ENCODE measurements at regions not wholly inside any gene's neighbourhood (a gene's known extent, or its start where the extent isn't known, plus 50 kb on each side); places are given as distances from the start of the nearest gene placed in this dataset.

DNA sequence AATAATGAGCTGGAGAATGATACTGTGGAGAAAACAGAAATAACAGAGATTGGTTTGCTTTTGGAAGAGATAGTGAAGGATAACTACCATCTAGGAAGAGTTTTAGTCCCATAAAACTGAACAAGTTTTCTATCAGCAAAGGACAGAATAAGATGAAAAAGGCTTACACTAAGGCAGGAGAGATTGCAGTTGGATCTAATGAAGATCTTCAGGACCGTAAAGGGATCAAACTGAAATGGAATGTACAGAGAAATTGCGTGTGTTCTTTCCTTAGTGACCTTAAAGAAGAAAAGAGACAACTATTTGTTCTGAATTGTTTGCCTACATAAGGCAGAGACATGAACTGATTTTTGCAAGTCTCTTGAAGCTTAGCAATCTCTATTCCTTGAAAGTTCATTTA lies 191.7 kb upstream of the MTPN start:
- Histone ChIP-seq H3K27me3 (ENCODE audit: insufficient read depth, low read length) (no peaks in the 10 kb centered on the region), H3K27ac (ENCODE audit: low read depth, low read length) (no peak overlapping the region), H3K9me3 (ENCODE audit: insufficient read depth, low read depth, low read length) (no peaks in the 10 kb centered on the region), H2AFZ (ENCODE audit: low read depth, low read length) (no peak overlapping the region), H3K4me3 (ENCODE audit: insufficient read depth, low read depth, low read length) (no peak overlapping the region), H3K4me2 (ENCODE audit: low read length) (no peak overlapping the region), H3K9ac (ENCODE audit: low read length) (no peak overlapping the region), H3K4me1 (ENCODE audit: insufficient read depth, low read length) (no peaks in the 10 kb centered on the region), H3K36me3 (ENCODE audit: insufficient read depth, low read length) (no peaks in the 10 kb centered on the region), H4K20me1 (ENCODE audit: insufficient read depth, low read length) (no peaks in the 10 kb centered on the region), H3K79me2 (ENCODE audit: insufficient read depth, low read length) (no peaks in the 10 kb centered on the region)
- Mint-ChIP-seq H3K27me3 (ENCODE audit: low read depth, unreplicated experiment) (no peaks in the 10 kb centered on the region), H3K9me3 (ENCODE audit: unreplicated experiment) (no peaks in the 10 kb centered on the region), H3K4me3 (ENCODE audit: unreplicated experiment) (no peak overlapping the region), H3K4me1 (ENCODE audit: low read depth, unreplicated experiment) (no peaks in the 10 kb centered on the region), H3K27ac (ENCODE audit: unreplicated experiment) (no peak overlapping the region), H3K36me3 (ENCODE audit: low read depth, unreplicated experiment) (no peaks in the 10 kb centered on the region)
- DNase-seq (ENCODE audit: low read depth) (no peak), FAIRE-seq (no peak)
- TF ChIP-seq EZH2 (IDR thresholded peaks at IDR 0.05; ENCODE audit: insufficient read depth, low read length) = no peak
- TF ChIP-seq, protein P1, sequence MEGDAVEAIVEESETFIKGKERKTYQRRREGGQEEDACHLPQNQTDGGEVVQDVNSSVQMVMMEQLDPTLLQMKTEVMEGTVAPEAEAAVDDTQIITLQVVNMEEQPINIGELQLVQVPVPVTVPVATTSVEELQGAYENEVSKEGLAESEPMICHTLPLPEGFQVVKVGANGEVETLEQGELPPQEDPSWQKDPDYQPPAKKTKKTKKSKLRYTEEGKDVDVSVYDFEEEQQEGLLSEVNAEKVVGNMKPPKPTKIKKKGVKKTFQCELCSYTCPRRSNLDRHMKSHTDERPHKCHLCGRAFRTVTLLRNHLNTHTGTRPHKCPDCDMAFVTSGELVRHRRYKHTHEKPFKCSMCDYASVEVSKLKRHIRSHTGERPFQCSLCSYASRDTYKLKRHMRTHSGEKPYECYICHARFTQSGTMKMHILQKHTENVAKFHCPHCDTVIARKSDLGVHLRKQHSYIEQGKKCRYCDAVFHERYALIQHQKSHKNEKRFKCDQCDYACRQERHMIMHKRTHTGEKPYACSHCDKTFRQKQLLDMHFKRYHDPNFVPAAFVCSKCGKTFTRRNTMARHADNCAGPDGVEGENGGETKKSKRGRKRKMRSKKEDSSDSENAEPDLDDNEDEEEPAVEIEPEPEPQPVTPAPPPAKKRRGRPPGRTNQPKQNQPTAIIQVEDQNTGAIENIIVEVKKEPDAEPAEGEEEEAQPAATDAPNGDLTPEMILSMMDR (IDR thresholded peaks at IDR 0.05; ENCODE audit: insufficient read depth, low read depth, low read length) = no peak

DNA sequence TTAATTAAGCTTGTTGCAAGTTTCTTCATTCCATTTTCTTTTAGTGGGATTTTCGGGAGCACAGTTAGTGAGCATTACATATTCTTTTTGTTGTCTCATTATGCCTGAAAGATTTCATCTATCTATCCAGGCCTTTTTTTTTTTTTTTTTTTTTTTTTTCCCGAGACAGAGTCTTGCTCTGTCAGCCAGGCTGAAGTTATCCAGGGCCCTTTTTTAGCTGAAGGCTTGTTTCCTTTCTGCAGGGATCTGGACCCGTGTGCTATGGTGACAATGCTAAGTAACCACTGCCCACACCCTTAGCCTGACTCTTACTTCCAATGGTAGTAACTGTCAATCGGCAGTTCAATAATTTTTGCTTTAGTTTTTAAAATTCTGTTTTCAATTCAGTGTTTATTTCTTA lies 190.8 kb upstream of the MTPN start:
- Histone ChIP-seq H4K20me1 (ENCODE audit: insufficient read depth, low read length) (no peaks in the 10 kb centered on the region), H3K27ac (ENCODE audit: low read depth, low read length) (no peak overlapping the region), H3K36me3 (ENCODE audit: insufficient read depth, low read length) (no peaks in the 10 kb centered on the region), H3K4me2 (ENCODE audit: low read length) (no peak overlapping the region), H2AFZ (ENCODE audit: low read depth, low read length) (no peak overlapping the region), H3K4me3 (ENCODE audit: insufficient read depth, low read depth, low read length) (no peak overlapping the region), H3K79me2 (ENCODE audit: insufficient read depth, low read length) (no peaks in the 10 kb centered on the region), H3K9me3 (ENCODE audit: insufficient read depth, low read depth, low read length) (no peaks in the 10 kb centered on the region), H3K27me3 (ENCODE audit: insufficient read depth, low read length) (no peaks in the 10 kb centered on the region), H3K9ac (ENCODE audit: low read length) (no peak overlapping the region), H3K4me1 (ENCODE audit: insufficient read depth, low read length) (no peaks in the 10 kb centered on the region)
- no peak overlapping the region for H3K27ac Mint-ChIP-seq (ENCODE audit: unreplicated experiment)
- no peak for TF ChIP-seq EZH2 (IDR thresholded peaks at IDR 0.05; ENCODE audit: insufficient read depth, low read length)
- TF ChIP-seq, protein P1 (IDR thresholded peaks at IDR 0.05; ENCODE audit: insufficient read depth, low read depth, low read length) = no peak
- FAIRE-seq (no peak), DNase-seq (ENCODE audit: low read depth) (no peak)
- H3K4me3 Mint-ChIP-seq (ENCODE audit: unreplicated experiment) = no peak overlapping the region
- no peaks in the 10 kb centered on the region for H3K36me3 Mint-ChIP-seq (ENCODE audit: low read depth, unreplicated experiment)
- H3K4me1 Mint-ChIP-seq (ENCODE audit: low read depth, unreplicated experiment) = no peaks in the 10 kb centered on the region
- H3K27me3 Mint-ChIP-seq (ENCODE audit: low read depth, unreplicated experiment) = no peaks in the 10 kb centered on the region
- H3K9me3 Mint-ChIP-seq (ENCODE audit: unreplicated experiment) = no peaks in the 10 kb centered on the region

DNA sequence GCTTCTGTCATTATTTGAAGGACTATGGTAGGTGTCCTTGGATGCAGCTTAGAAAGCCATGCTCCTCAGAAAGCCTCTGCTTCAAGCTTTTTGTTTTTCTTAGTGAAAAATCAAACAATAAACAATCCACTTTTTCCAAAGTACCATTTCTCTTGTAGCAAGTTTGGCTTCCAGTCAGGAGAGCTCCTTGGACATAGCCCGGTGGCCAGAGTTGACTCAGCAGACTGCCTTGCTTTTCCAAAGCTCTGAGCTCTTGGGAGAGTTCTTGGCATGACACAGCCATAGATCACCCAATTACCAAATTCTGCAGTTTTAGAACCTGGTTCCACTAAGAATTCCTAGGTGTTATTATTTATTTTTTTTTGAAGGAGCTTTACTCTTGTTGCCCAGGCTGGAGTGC lies 189.4 kb upstream of the MTPN start:
- H3K27me3 Mint-ChIP-seq (ENCODE audit: low read depth, unreplicated experiment) = no peaks in the 10 kb centered on the region
- H4K20me1 ChIP-seq (ENCODE audit: insufficient read depth, low read length) = no peaks in the 10 kb centered on the region
- no peak overlapping the region for H3K27ac ChIP-seq (ENCODE audit: low read depth, low read length)
- H3K9me3 ChIP-seq (ENCODE audit: insufficient read depth, low read depth, low read length) = no peaks in the 10 kb centered on the region
- no peaks in the 10 kb centered on the region for H3K36me3 ChIP-seq (ENCODE audit: insufficient read depth, low read length)
- H3K4me3 Mint-ChIP-seq (ENCODE audit: unreplicated experiment) = no peak overlapping the region
- H3K9ac ChIP-seq (ENCODE audit: low read length) = no peak overlapping the region
- no peak overlapping the region for H3K4me2 ChIP-seq (ENCODE audit: low read length)
- no peak for FAIRE-seq
- no peaks in the 10 kb centered on the region for H3K4me1 ChIP-seq (ENCODE audit: insufficient read depth, low read length)
- no peak overlapping the region for H3K4me3 ChIP-seq (ENCODE audit: insufficient read depth, low read depth, low read length)
- DNase-seq (ENCODE audit: low read depth) = no peak
- no peaks in the 10 kb centered on the region for H3K36me3 Mint-ChIP-seq (ENCODE audit: low read depth, unreplicated experiment)
- H3K79me2 ChIP-seq (ENCODE audit: insufficient read depth, low read length) = no peaks in the 10 kb centered on the region
- TF ChIP-seq EZH2 (IDR thresholded peaks at IDR 0.05; ENCODE audit: insufficient read depth, low read length) = no peak
- TF ChIP-seq, protein P1 (IDR thresholded peaks at IDR 0.05; ENCODE audit: insufficient read depth, low read depth, low read length) = no peak
- H3K4me1 Mint-ChIP-seq (ENCODE audit: low read depth, unreplicated experiment) = no peaks in the 10 kb centered on the region
- H3K27ac Mint-ChIP-seq (ENCODE audit: unreplicated experiment) = no peak overlapping the region
- no peak overlapping the region for H2AFZ ChIP-seq (ENCODE audit: low read depth, low read length)
- no peaks in the 10 kb centered on the region for H3K27me3 ChIP-seq (ENCODE audit: insufficient read depth, low read length)
- no peaks in the 10 kb centered on the region for H3K9me3 Mint-ChIP-seq (ENCODE audit: unreplicated experiment)
